SK-N-SH (cell line): ENCODE measurements at regions not wholly inside any gene's neighbourhood (a gene's known extent, or its start where the extent isn't known, plus 50 kb on each side); places are given as distances from the start of the nearest gene placed in this dataset.

Experiments used
- CHD2 ChIP-seq: fragments of 150-350 bp; IDR thresholded peaks from 2 replicates; pipeline ENCODE4 v1.6.1; 2018; ENCODE audit warnings: low read length; ENCODE audit not compliant: partially characterized antibody
- CTCF ChIP-seq: fragments of 200-600 bp; sonication (generic); IDR thresholded peaks from 2 replicates; pipeline ENCODE4 v1.6.1; 2017; ENCODE audit warnings: antibody characterized with exemption, mild to moderate bottlenecking, moderate library complexity
- ELF1 ChIP-seq: IDR thresholded peaks from 2 replicates; pipeline ENCODE4 v1.4.0; 2012
- EP300 ChIP-seq, 2 experiments: IDR thresholded peaks; 2 replicates each; pipeline versions ENCODE4 v1.4.0 to v1.6.1; 2012; ENCODE audit warnings: borderline replicate concordance in 1 of 2, low read depth in 1 of 2, low read length in 1 of 2
- FOXJ3 ChIP-seq: sonication (generic); formaldehyde crosslinking; IDR thresholded peaks from 2 replicates; pipeline ENCODE4 v1.5.1; 2020; ENCODE audit warnings: mild to moderate bottlenecking, missing genetic modification reagents
- JUND ChIP-seq: IDR thresholded peaks from 2 replicates; pipeline ENCODE4 v1.4.0; 2012
- MXI1 ChIP-seq: IDR thresholded peaks from 2 replicates; pipeline ENCODE4 v1.6.1; 2012; ENCODE audit warnings: mild to moderate bottlenecking, low read depth, low read length, improper control_type of control experiment
- NFIC ChIP-seq: IDR thresholded peaks from 2 replicates; pipeline ENCODE4 v1.4.0; 2012; ENCODE audit warnings: borderline replicate concordance
- NRF1 ChIP-seq: IDR thresholded peaks from 2 replicates; pipeline ENCODE4 v1.6.1; 2012; ENCODE audit warnings: low read depth, mild to moderate bottlenecking, low read length
- POLR2AphosphoS5 ChIP-seq: IDR thresholded peaks from 2 replicates; pipeline ENCODE4 v1.6.1; 2012; ENCODE audit warnings: low read depth, low read length
- SIN3A ChIP-seq: IDR thresholded peaks from 2 replicates; pipeline ENCODE4 v1.6.1; 2012; ENCODE audit warnings: low read depth, mild to moderate bottlenecking, low read length, moderate library complexity, borderline replicate concordance
- TAF1 ChIP-seq: IDR thresholded peaks from 2 replicates; pipeline ENCODE4 v1.6.1; 2012; ENCODE audit warnings: low read depth, mild to moderate bottlenecking, low read length, moderate library complexity, borderline replicate concordance
- TCF12 ChIP-seq: IDR thresholded peaks from 2 replicates; pipeline ENCODE4 v1.4.0; 2012
- TF ChIP-seq, protein P1 (sequence below): fragments of 150-350 bp; IDR thresholded peaks from 2 replicates; pipeline ENCODE4 v1.6.1; 2017; ENCODE audit warnings: antibody characterized with exemption, low read length, low read depth, borderline replicate concordance

GRCh38 chr4:156036496-156036895, 82.8 kb upstream of the CTSO start:
- TF ChIP-seq TCF12 (no peak), CTCF (no peak), POLR2AphosphoS5 (no peak), FOXJ3 (CRISPR knock-in tag) (no peak), NFIC (no peak), JUND (no peak), TAF1 (no peak), ELF1 (no peak), MXI1 (no peak), NRF1 (no peak), EP300 (IDR thresholded peaks at IDR 0.05; ENCODE audit: borderline replicate concordance in 1 of 2, low read depth in 1 of 2, low read length in 1 of 2) (no peak), SIN3A (no peak), CHD2 (no peak)
- TF ChIP-seq, protein P1, sequence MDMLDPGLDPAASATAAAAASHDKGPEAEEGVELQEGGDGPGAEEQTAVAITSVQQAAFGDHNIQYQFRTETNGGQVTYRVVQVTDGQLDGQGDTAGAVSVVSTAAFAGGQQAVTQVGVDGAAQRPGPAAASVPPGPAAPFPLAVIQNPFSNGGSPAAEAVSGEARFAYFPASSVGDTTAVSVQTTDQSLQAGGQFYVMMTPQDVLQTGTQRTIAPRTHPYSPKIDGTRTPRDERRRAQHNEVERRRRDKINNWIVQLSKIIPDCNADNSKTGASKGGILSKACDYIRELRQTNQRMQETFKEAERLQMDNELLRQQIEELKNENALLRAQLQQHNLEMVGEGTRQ, result no peak
